Esophagus muscularis mucosa (tissue), 4 donors: ENCODE measurements at regions not wholly inside any gene's neighbourhood (a gene's known extent, or its start where the extent isn't known, plus 50 kb on each side); places are given as distances from the start of the nearest gene placed in this dataset.

Experiments
- DNase-seq: peaks from one replicate; pipeline ENCODE4 v3.0.0-alpha.2; 2017; ENCODE audit errors: extremely low spot score
- H3K27ac ChIP-seq, 4 donors: fragments of 200-600 bp; sonication (generic); replicated peaks in 1 of 4; 1 replicate in 3 of 4; 2 replicates in 1 of 4; pipeline ENCODE4 v1.5.1; 2016 to 2019; ENCODE audit warnings: mild to moderate bottlenecking in 1 of 4
- H3K27me3 ChIP-seq, 4 donors: fragments of 200-600 bp; sonication (generic); one replicate each; pipeline versions ENCODE4 v1.5.1 to v1.6.0; 2016 to 2019
- H3K36me3 ChIP-seq, 4 donors: fragments of 200-600 bp; sonication (generic); one replicate each; pipeline ENCODE4 v1.5.1; 2016 to 2019
- H3K4me1 ChIP-seq, 4 donors: fragments of 200-600 bp; sonication (generic); one replicate each; pipeline ENCODE4 v1.5.1; 2016 to 2019
- H3K4me3 ChIP-seq, 4 donors: fragments of 200-600 bp; sonication (generic); 1 replicate in 2 of 4; 2 replicates in 2 of 4; pipeline ENCODE4 v1.5.1; 2016 to 2019; ENCODE audit warnings: mild to moderate bottlenecking in 4 of 4, moderate library complexity in 1 of 4
- H3K9me3 ChIP-seq, 4 donors: fragments of 200-600 bp; sonication (generic); 1 replicate in 3 of 4; 2 replicates in 1 of 4; pipeline ENCODE4 v1.5.1; 2016 to 2019
- CTCF ChIP-seq, 3 experiments: fragments of 200-600 bp in 2 of 3; fragments of 450-650 bp in 1 of 3; sonication (generic) in 2 of 3; IDR thresholded peaks; one replicate each; pipeline ENCODE4 v1.5.1; 2017 to 2019; ENCODE audit warnings: antibody characterized with exemption in 3 of 3, mild to moderate bottlenecking in 2 of 3, moderate library complexity in 1 of 3
- EP300 ChIP-seq: sonication (generic); formaldehyde crosslinking; IDR thresholded peaks from one replicate; pipeline ENCODE4 v1.6.1; 2017; ENCODE audit warnings: antibody characterized with exemption
- POLR2A ChIP-seq: fragments of 450-650 bp; IDR thresholded peaks from one replicate; pipeline ENCODE4 v1.6.1; 2017; ENCODE audit warnings: antibody characterized with exemption, moderate library complexity, mild to moderate bottlenecking, low read depth
- POLR2AphosphoS5 ChIP-seq, 2 donors: sonication (generic); formaldehyde crosslinking; IDR thresholded peaks; one replicate each; pipeline ENCODE4 v1.6.1; 2017; ENCODE audit warnings: antibody characterized with exemption in 2 of 2
- WGBS: methylation state at CpG from one replicate; pipeline ENCODE4 v1.1.5; 2018; 5-methylcytosine and 5-hydroxymethylcytosine counted together
- intact Hi-C: fragments of 100-400 bp; cut with DNase I; formaldehyde crosslinking; loops from one replicate; pipeline ENCODE4 v1.15.1; 2023

DNA sequence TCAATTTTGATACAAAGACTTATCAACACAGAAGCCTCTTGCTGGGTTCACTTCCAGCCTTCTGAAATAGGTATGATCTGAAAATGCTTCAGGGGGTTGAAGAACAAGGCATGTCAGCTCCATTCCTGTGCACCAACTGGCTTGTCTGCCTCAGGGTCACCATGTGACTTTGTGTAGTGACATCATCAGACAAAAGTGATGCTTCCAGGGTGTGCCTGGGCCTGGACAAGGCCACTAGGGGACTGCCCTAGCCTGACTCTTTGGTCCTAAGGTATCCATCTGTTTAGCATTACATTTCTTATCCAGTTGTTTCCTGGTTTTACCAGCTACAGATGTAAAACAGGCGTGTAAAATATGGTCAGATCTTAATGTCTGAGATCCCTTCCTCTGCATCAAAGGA lies 155.6 kb downstream of the CAND1 start:
- H3K36me3 ChIP-seq: no peaks in the 10 kb centered on the region
- 100% methylated on average over 1 of the region's 1 CpG for WGBS
- DNase-seq: no peak
- peaks cover 0 to 8% (median 3%) of the 10 kb centered on the region in 4 donors for H3K4me1 ChIP-seq
- no peak overlapping the region for H3K4me3 ChIP-seq
- H3K9me3 ChIP-seq: no peaks in the 10 kb centered on the region
- no peaks in the 10 kb centered on the region for H3K27me3 ChIP-seq
- no peak overlapping the region for H3K27ac ChIP-seq
- intact Hi-C loops: no loop called here
- TF ChIP-seq CTCF (IDR thresholded peaks at IDR 0.05) (no peak), POLR2AphosphoS5 (IDR thresholded peaks at IDR 0.05) (no peak), EP300 (no peak), POLR2A (no peak)

DNA sequence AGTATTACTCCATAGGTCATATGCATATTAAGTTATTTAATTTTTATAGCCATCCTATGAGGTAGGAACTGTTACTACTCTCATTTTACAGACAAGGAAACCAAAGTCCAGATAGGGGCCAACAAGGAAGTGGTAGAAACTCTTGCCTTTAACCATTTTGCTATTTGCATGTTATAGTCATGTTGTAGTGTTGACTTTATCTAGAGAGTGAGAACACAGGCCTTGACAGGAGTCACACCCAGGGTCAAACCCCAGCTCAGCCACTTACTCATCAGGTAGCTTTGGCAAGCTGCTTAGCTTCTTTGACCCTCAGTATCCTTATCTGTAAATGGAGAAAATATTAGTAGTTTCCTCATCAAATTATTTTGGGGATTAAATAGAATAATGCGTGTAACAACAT lies 156.2 kb downstream of the CAND1 start:
- TF ChIP-seq POLR2AphosphoS5 (IDR thresholded peaks at IDR 0.05) (no peak), EP300 (no peak), POLR2A (no peak), CTCF (IDR thresholded peaks at IDR 0.05) (no peak)
- intact Hi-C loops: no loop called here
- Histone ChIP-seq H3K27ac (no peak overlapping the region), H3K4me3 (no peak overlapping the region), H3K9me3 (no peaks in the 10 kb centered on the region), H3K4me1 (peaks cover 0 to 11% (median 7%) of the 10 kb centered on the region in 4 donors), H3K27me3 (no peaks in the 10 kb centered on the region), H3K36me3 (no peaks in the 10 kb centered on the region)
- DNase-seq: no peak
- WGBS: 97% methylated on average over 1 of the region's 1 CpG

DNA sequence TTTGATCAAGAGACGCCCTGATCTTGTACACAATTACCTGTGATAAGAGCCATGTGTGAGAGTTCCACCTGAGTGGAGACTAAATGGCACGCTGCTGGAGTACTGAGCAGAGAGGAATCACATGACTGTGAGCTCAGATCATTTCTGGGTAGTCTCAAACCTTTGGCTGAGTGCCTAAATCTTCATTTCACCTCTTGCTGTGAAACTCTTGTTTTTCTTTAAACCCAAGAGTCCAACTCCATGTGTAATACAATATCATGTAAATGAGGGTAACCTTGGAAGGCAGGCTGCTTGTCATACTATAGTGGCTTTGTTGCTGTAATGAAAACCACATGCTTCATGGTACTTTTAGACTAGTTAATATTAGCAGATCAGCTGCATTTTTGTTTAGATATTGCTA lies 156.9 kb downstream of the CAND1 start:
- intact Hi-C loops: no loop called here
- no peak for DNase-seq
- WGBS: 83% methylated on average over 2 of the region's 2 CpGs

GRCh38 chr12:67427336-67427735 lies 158.2 kb downstream of the CAND1 start:
- no peak for TF ChIP-seq POLR2AphosphoS5 (IDR thresholded peaks at IDR 0.05)
- no peak for TF ChIP-seq CTCF (IDR thresholded peaks at IDR 0.05)
- intact Hi-C loops: no loop called here
- 82% methylated on average over 4 of the region's 4 CpGs for WGBS
- Histone ChIP-seq H3K4me3 (no peak overlapping the region), H3K27ac (no peak overlapping the region), H3K4me1 (peaks cover 11 to 28% (median 21%) of the 10 kb centered on the region in 4 donors), H3K27me3 (no peaks in the 10 kb centered on the region), H3K9me3 (no peaks in the 10 kb centered on the region), H3K36me3 (no peaks in the 10 kb centered on the region)
- no peak for DNase-seq

More for the DNA sequence above, 156.9 kb downstream of the CAND1 start:
- Histone ChIP-seq H3K4me1 (peaks cover 4 to 18% (median 11%) of the 10 kb centered on the region in 4 donors), H3K27ac (no peak overlapping the region), H3K9me3 (no peaks in the 10 kb centered on the region), H3K4me3 (no peak overlapping the region), H3K36me3 (no peaks in the 10 kb centered on the region), H3K27me3 (no peaks in the 10 kb centered on the region)
- no peak for TF ChIP-seq POLR2AphosphoS5 (IDR thresholded peaks at IDR 0.05)
- TF ChIP-seq CTCF (IDR thresholded peaks at IDR 0.05): no peak
- no peak for TF ChIP-seq EP300

DNA sequence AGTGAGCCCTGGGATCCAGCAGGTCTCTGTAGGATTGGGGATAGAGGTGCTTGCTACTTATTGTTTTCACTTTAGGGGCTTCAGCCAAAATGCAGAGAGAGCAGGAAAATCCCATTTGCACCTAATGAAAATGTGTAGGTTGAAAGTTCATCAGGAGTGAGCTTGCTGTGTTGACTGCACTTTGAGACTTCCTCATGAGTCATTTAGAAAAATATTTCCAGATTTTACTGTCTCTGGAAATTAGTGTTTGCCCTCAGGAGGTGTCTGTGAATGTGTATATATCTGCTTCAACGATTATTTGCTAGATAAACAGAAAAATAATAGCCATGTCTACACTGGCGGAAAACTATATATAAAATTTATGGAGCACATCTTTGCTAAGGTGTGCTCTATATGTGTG lies 159.3 kb downstream of the CAND1 start:
- H3K27me3 ChIP-seq: no peaks in the 10 kb centered on the region
- H3K4me3 ChIP-seq: no peak overlapping the region
- intact Hi-C loops: no loop called here
- H3K4me1 ChIP-seq: peaks cover 11 to 39% (median 29%) of the 10 kb centered on the region in 4 donors
- TF ChIP-seq CTCF (IDR thresholded peaks at IDR 0.05) (no peak), POLR2AphosphoS5 (IDR thresholded peaks at IDR 0.05) (no peak), EP300 (no peak), POLR2A (no peak)
- H3K9me3 ChIP-seq: no peaks in the 10 kb centered on the region
- no peaks in the 10 kb centered on the region for H3K36me3 ChIP-seq
- no peak overlapping the region for H3K27ac ChIP-seq
- WGBS: 70% methylated on average over 2 of the region's 2 CpGs
- no peak for DNase-seq
